ENCODE measurements at regions not wholly inside any gene's neighbourhood (a gene's known extent, or its start where the extent isn't known, plus 50 kb on each side); places are given as distances from the start of the nearest gene placed in this dataset.

- TF ChIP-seq CTCF (IDR thresholded peaks at IDR 0.05) (no peak), POLR2A (IDR thresholded peaks at IDR 0.05) (no peak)
Measured at GRCh38 chr7:91668217-91668616, 212.3 kb downstream of the MTERF1 start.
